Mesendoderm (in vitro differentiated cells): ENCODE measurements at regions not wholly inside any gene's neighbourhood (a gene's known extent, or its start where the extent isn't known, plus 50 kb on each side); places are given as distances from the start of the nearest gene placed in this dataset.

Experiments
- DNase-seq: peaks from one replicate; pipeline ENCODE4 v3.0.0; 2013
- H2AK5ac ChIP-seq: 2 replicates; pipeline ENCODE4 v1.6.1; 2013; ENCODE audit warnings: low read length, inconsistent platforms
- H2BK120ac ChIP-seq: 2 replicates; pipeline ENCODE4 v1.6.1; 2013; ENCODE audit warnings: low read depth, mild to moderate bottlenecking, low read length, moderate library complexity, mixed read lengths
- H2BK15ac ChIP-seq: replicated peaks from 2 replicates; pipeline ENCODE4 v1.6.1; 2013; ENCODE audit warnings: low read depth, mild to moderate bottlenecking, moderate library complexity
- H2BK5ac ChIP-seq: 2 replicates; pipeline ENCODE4 v1.6.1; 2013; ENCODE audit warnings: low read length, inconsistent platforms
- H3K18ac ChIP-seq: 2 replicates; pipeline ENCODE4 v1.6.1; 2013; ENCODE audit warnings: mild to moderate bottlenecking, low read length, mixed read lengths
- H3K23ac ChIP-seq: one replicate; pipeline ENCODE4 v1.6.1; 2013; ENCODE audit warnings: low read length
- H3K27ac ChIP-seq: 2 replicates; pipeline ENCODE4 v1.5.1; 2013; ENCODE audit warnings: low read depth, mild to moderate bottlenecking, inconsistent platforms, low read length, moderate library complexity
- H3K27me3 ChIP-seq: 2 replicates; pipeline ENCODE4 v1.6.1; 2013; ENCODE audit warnings: low read length, control low read depth, mild to moderate bottlenecking, inconsistent platforms; ENCODE audit not compliant: insufficient read depth, poor library complexity
- H3K36me3 ChIP-seq: 2 replicates; pipeline ENCODE4 v1.6.1; 2013; ENCODE audit warnings: low read length, inconsistent platforms; ENCODE audit not compliant: control insufficient read depth, insufficient read depth
- H3K4ac ChIP-seq: one replicate; pipeline ENCODE4 v1.6.1; 2013; ENCODE audit warnings: low read depth, mild to moderate bottlenecking, low read length, moderate library complexity
- H3K4me1 ChIP-seq: 2 replicates; pipeline ENCODE4 v1.6.1; 2013; ENCODE audit warnings: low read depth, low read length, inconsistent platforms; ENCODE audit not compliant: control insufficient read depth
- H3K4me2 ChIP-seq: 2 replicates; pipeline ENCODE4 v1.6.1; 2013; ENCODE audit warnings: low read length
- H3K4me3 ChIP-seq: 2 replicates; pipeline ENCODE4 v1.5.1; 2013; ENCODE audit warnings: mild to moderate bottlenecking, low read length
- H3K56ac ChIP-seq: one replicate; pipeline ENCODE4 v1.6.1; 2013; ENCODE audit warnings: low read length
- H3K79me1 ChIP-seq: 2 replicates; pipeline ENCODE4 v1.6.1; 2013; ENCODE audit warnings: low read length, inconsistent platforms
- H3K79me2 ChIP-seq: 2 replicates; pipeline ENCODE4 v1.6.1; 2013; ENCODE audit warnings: mild to moderate bottlenecking, low read length; ENCODE audit not compliant: control insufficient read depth, insufficient read depth
- H3K9ac ChIP-seq: 2 replicates; pipeline ENCODE4 v1.6.1; 2013; ENCODE audit warnings: low read length, inconsistent platforms
- H4K5ac ChIP-seq: one replicate; pipeline ENCODE4 v1.6.1; 2013; ENCODE audit warnings: low read length
- H4K8ac ChIP-seq: one replicate; pipeline ENCODE4 v1.6.1; 2013; ENCODE audit warnings: low read depth, mild to moderate bottlenecking, control low read depth, low read length, moderate library complexity
- WGBS: extraction: QIAGEN DNeasy Blood & Tissue Kit; methylation state at CpG from one replicate; pipeline ENCODE4 v1.1.7; 2013; ENCODE audit warnings: low lambda C conversion rate, missing lambda C conversion rate; ENCODE audit not compliant: insufficient coverage; ENCODE audit errors: extremely low coverage; 5-methylcytosine and 5-hydroxymethylcytosine counted together

- Histone ChIP-seq H3K79me2 (no peaks in the 10 kb centered on the region), H2BK5ac (no peak overlapping the region), H3K9ac (no peak overlapping the region), H3K27me3 (no peaks in the 10 kb centered on the region), H3K4ac (no peak overlapping the region), H3K18ac (no peak overlapping the region), H3K4me2 (no peak overlapping the region), H3K23ac (no peak overlapping the region), H3K79me1 (no peaks in the 10 kb centered on the region), H3K4me3 (no peak overlapping the region), H3K56ac (no peak overlapping the region), H3K27ac (no peak overlapping the region), H2BK15ac (no peak overlapping the region), H4K8ac (no peak overlapping the region), H4K5ac (no peak overlapping the region), H2BK120ac (no peak overlapping the region), H3K4me1 (no peaks in the 10 kb centered on the region), H3K36me3 (no peaks in the 10 kb centered on the region), H2AK5ac (no peak overlapping the region)
- no peak for DNase-seq
- no CpG with 5 or more reads among the region's 3 CpGs for WGBS
These were observed 478.2 kb upstream of the EEF2KMT start for GRCh38 chr16:5575646-5576245.

- H3K9ac ChIP-seq: no peak overlapping the region
- H3K4me3 ChIP-seq: no peak overlapping the region
- H3K18ac ChIP-seq: no peak overlapping the region
- WGBS: no CpG with 5 or more reads among the region's 6 CpGs
- no peak overlapping the region for H2BK120ac ChIP-seq
- no peak overlapping the region for H2BK5ac ChIP-seq
- H4K8ac ChIP-seq: no peak overlapping the region
- no peak overlapping the region for H3K4me2 ChIP-seq
- no peaks in the 10 kb centered on the region for H3K4me1 ChIP-seq
- H2BK15ac ChIP-seq: no peak overlapping the region
- no peak overlapping the region for H3K27ac ChIP-seq
- no peaks in the 10 kb centered on the region for H3K27me3 ChIP-seq
- H3K79me1 ChIP-seq: no peaks in the 10 kb centered on the region
- H3K4ac ChIP-seq: no peak overlapping the region
- H2AK5ac ChIP-seq: no peak overlapping the region
- H3K79me2 ChIP-seq: no peaks in the 10 kb centered on the region
- no peak overlapping the region for H4K5ac ChIP-seq
- H3K23ac ChIP-seq: no peak overlapping the region
- no peak overlapping the region for H3K56ac ChIP-seq
- no peak for DNase-seq
- H3K36me3 ChIP-seq: no peaks in the 10 kb centered on the region
These were observed 477.5 kb upstream of the EEF2KMT start for GRCh38 chr16:5575121-5575520.

- no peak overlapping the region for H2BK15ac ChIP-seq
- no CpG with 5 or more reads among the region's 2 CpGs for WGBS
- no peak overlapping the region for H3K9ac ChIP-seq
These were observed 474.5 kb upstream of the EEF2KMT start for GRCh38 chr16:5572056-5572455.

GRCh38 chr16:5571446-5571845, 473.9 kb upstream of the EEF2KMT start:
- H3K27ac ChIP-seq: no peak overlapping the region
- no peak overlapping the region for H4K5ac ChIP-seq
- H3K79me2 ChIP-seq: no peaks in the 10 kb centered on the region
- H2BK120ac ChIP-seq: no peak overlapping the region
- H3K4me3 ChIP-seq: no peak overlapping the region
- H3K4me2 ChIP-seq: no peak overlapping the region
- H3K23ac ChIP-seq: no peak overlapping the region
- H3K18ac ChIP-seq: no peak overlapping the region
- WGBS: no CpG with 5 or more reads among the region's 8 CpGs
- H2BK5ac ChIP-seq: no peak overlapping the region
- no peak overlapping the region for H3K4ac ChIP-seq
- DNase-seq: no peak
- no peaks in the 10 kb centered on the region for H3K36me3 ChIP-seq
- H2BK15ac ChIP-seq: no peak overlapping the region
- no peak overlapping the region for H4K8ac ChIP-seq
- no peaks in the 10 kb centered on the region for H3K4me1 ChIP-seq
- H3K79me1 ChIP-seq: no peaks in the 10 kb centered on the region
- no peak overlapping the region for H3K9ac ChIP-seq
- H2AK5ac ChIP-seq: no peak overlapping the region
- no peak overlapping the region for H3K56ac ChIP-seq
- H3K27me3 ChIP-seq: no peaks in the 10 kb centered on the region

More at GRCh38 chr16:5572056-5572455, 474.5 kb upstream of the EEF2KMT start:
- no peak overlapping the region for H4K8ac ChIP-seq
- H3K4me2 ChIP-seq: no peak overlapping the region
- DNase-seq: no peak
- H3K23ac ChIP-seq: no peak overlapping the region
- H2BK120ac ChIP-seq: no peak overlapping the region
- no peaks in the 10 kb centered on the region for H3K27me3 ChIP-seq
- no peak overlapping the region for H4K5ac ChIP-seq
- H3K4me1 ChIP-seq: no peaks in the 10 kb centered on the region
- H2BK5ac ChIP-seq: no peak overlapping the region
- no peak overlapping the region for H2AK5ac ChIP-seq
- H3K4me3 ChIP-seq: no peak overlapping the region
- no peaks in the 10 kb centered on the region for H3K36me3 ChIP-seq
- no peak overlapping the region for H3K27ac ChIP-seq
- no peak overlapping the region for H3K56ac ChIP-seq
- H3K79me2 ChIP-seq: no peaks in the 10 kb centered on the region
- no peak overlapping the region for H3K18ac ChIP-seq
- no peak overlapping the region for H3K4ac ChIP-seq
- H3K79me1 ChIP-seq: no peaks in the 10 kb centered on the region

- Histone ChIP-seq H3K79me1 (no peaks in the 10 kb centered on the region), H3K79me2 (no peaks in the 10 kb centered on the region), H2AK5ac (no peak overlapping the region), H3K4ac (no peak overlapping the region), H3K4me1 (no peaks in the 10 kb centered on the region), H2BK15ac (no peak overlapping the region), H3K36me3 (no peaks in the 10 kb centered on the region), H2BK5ac (no peak overlapping the region), H4K8ac (no peak overlapping the region), H3K18ac (no peak overlapping the region), H4K5ac (no peak overlapping the region), H3K4me2 (no peak overlapping the region), H3K27ac (no peak overlapping the region), H3K56ac (no peak overlapping the region), H3K27me3 (no peaks in the 10 kb centered on the region), H2BK120ac (no peak overlapping the region), H3K4me3 (no peak overlapping the region), H3K9ac (no peak overlapping the region), H3K23ac (no peak overlapping the region)
- no CpG with 5 or more reads among the region's 6 CpGs for WGBS
- no peak for DNase-seq
These were observed 464.2 kb upstream of the EEF2KMT start for GRCh38 chr16:5561800-5562199.

GRCh38 chr16:5560084-5560483, 462.5 kb upstream of the EEF2KMT start:
- Histone ChIP-seq H3K36me3 (no peaks in the 10 kb centered on the region), H3K4me2 (no peak overlapping the region), H2BK5ac (no peak overlapping the region), H2AK5ac (no peak overlapping the region), H3K4me3 (no peak overlapping the region), H3K79me1 (no peaks in the 10 kb centered on the region), H4K5ac (no peak overlapping the region), H3K23ac (no peak overlapping the region), H2BK15ac (no peak overlapping the region), H3K56ac (no peak overlapping the region), H2BK120ac (no peak overlapping the region), H3K79me2 (no peaks in the 10 kb centered on the region), H3K27ac (no peak overlapping the region), H4K8ac (no peak overlapping the region), H3K27me3 (no peaks in the 10 kb centered on the region), H3K18ac (no peak overlapping the region), H3K4ac (no peak overlapping the region), H3K9ac (no peak overlapping the region), H3K4me1 (no peaks in the 10 kb centered on the region)
- DNase-seq: peak; percentile 48
- WGBS: no CpG with 5 or more reads among the region's 2 CpGs
